MV-4-11 (cell line): ENCODE measurements at regions not wholly inside any gene's neighbourhood (a gene's known extent, or its start where the extent isn't known, plus 50 kb on each side); places are given as distances from the start of the nearest gene placed in this dataset.
"Not testable (repeated sequence)": the region's sequence is repeated elsewhere in the genome, so short reads cannot be mapped to it uniquely, and the experiment has no call there.

ENCODE experiments used
- DNase-seq: peaks from one replicate; lab custom pipeline; 2025; lab: John Stamatoyannopoulos, UW

DNA sequence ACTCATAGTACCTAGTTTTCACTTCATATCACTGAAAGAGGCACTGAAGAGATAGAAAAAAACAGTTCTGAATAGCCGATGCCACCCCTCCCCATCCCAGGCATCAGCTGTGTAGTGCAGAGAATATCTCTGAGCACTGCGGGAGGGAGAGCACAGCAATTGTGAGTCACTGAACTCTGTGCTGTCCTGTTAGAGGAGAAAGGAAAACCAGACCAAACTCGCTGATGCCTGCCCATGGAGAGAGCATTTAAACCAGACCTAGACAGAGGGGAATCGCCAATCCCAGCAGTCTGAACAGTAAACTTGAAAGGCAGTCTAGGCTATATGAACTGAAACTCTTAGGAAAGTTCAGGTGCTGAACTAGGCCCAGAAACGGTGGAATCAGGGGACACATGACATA is 120.1 kb upstream of the SLC30A5 start:
- no peak for DNase-seq

DNA sequence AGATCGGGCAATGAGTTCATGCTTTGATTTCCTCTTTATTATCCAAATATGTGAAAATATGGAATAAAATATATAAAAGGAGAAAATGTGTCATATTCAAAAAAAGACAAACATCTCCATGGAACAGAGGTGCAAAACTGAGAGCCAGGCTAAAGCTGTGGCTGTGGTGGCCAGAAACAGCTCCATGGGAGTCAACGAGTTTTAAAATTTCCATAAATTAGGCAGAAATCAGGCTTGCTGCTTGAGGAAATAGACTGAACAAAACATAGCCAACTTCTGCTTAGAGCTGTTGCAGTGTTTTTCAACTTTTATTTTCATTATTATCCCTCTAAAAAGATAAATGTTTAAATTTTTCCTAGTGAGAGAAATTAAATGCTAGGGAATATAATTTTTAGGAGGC is 110.8 kb upstream of the SLC30A5 start:
- no peak for DNase-seq

DNA sequence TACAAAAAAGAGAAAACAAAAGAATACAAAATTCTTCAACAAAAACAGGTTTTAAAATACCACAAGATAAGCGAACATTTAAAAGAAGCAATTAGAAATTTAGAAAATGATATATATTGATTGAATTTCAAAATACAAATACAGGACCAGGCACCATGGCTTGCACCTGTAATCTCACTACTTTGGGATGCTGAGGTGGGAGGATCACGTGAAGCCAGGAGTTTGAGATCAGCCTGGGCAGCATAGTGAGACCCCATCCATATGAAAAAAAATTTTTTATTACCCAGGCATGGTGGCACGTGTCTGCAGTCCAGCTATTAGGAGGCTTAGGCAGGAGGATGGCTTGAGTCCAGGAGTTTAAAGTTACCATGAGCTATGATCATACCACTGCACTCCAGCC is 109.9 kb upstream of the SLC30A5 start:
- no peak for DNase-seq

DNA sequence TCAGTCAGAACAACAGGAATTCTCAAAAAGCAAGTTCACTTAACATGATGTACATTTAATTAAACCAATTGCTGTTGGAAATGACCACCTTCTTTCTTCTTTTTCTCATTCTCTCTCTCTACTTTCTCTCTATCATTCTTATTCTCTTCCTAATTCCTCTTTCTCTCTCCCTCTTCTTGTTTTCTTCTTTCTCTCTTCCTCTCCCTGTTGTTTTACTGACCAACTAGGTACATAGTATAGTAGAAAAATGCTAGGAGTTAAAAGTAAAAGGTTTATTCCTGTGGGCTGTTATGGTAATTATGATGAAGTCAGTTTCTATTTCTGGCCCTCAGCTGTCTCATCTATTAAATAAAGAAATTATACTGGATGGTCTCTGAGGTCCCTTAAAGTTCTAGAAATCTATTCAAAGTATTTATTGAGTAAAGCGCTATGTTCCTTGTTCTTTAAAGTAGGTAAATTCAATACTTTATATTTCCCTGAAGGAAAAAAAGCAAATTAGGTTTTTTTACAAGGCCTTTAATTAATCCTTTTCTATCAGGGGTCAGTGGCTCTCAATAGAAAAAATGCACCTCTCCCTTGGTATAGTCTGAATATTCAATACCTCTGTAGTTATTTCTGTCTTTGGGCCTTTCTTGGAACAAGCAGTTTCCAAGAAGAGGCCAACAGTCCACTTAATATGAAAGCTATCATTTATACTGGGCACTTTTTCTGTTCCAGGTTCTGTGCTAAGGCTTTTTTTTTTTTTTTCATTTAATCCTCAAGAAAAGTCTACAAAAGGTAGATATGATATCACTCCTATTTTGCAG is 102.3 kb upstream of the SLC30A5 start:
- DNase-seq: no peak

DNA sequence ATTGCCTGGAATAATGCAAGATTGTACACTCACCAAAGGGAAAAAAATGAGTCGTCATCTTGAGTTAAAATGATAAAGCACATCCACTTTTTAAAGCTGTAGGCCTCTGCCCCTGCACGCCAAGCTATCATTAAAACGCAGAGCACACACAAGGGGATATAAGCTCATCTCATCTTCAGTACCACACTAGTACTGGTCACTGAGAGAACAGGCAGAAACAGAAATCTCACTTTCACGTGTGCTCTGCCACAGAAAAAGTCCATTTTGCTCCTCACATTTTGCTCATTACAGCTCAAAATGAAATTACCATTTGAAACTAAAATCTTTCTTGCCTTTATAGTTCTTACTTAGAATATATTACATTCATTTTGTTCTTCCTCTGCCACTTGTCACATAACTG is 99.2 kb upstream of the SLC30A5 start:
- no peak for DNase-seq

DNA sequence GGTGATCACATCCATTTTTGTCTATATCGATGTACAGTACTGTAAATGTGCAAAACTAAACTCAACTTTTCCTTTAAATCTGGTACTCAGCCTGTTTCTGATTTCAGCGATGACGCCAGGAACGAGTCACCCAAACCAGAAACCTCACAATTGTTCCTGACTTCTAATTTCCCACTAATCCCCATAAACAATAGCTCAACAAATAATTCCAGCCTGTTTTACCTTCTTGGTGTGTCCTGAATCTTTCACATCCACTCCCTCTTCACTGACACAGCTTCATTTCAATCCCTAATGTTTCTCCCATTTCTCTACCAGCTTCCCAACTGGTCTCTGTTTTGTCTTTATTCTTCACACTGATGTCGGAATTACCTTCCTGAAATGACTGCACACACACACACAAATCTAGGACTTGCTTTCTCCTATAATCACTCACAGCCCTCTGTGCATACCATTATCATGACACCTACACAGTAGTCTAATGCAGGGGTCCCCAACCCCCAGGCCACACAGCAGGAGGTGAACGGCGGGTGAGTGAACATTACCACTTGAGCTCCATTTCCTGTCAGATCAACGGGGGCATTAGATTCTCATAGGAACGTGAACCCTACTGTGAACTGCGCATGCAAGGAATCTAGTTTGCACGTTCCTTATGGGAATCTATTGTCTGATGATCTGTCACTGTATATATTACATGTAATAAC is 97.8 kb upstream of the SLC30A5 start:
- DNase-seq: no peak

DNA sequence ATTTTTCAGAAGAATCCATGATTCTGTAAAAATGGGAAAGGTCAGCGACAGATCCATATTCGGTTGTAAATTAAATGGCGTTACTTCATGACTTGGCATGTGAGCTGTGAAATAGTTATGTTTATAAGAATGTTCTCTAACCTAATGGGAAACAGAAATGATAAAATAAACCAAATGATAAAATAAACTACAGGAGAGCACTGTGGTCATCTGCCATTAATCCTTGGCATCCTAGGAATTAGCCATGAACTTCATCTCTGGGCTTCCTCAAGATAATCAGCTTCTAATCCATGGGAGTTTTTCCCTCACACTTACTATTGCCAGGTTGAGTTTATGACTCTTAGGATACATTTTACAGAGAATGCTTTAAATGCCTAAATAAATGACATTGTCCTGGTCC is 94.6 kb upstream of the SLC30A5 start:
- DNase-seq: no peak

DNA sequence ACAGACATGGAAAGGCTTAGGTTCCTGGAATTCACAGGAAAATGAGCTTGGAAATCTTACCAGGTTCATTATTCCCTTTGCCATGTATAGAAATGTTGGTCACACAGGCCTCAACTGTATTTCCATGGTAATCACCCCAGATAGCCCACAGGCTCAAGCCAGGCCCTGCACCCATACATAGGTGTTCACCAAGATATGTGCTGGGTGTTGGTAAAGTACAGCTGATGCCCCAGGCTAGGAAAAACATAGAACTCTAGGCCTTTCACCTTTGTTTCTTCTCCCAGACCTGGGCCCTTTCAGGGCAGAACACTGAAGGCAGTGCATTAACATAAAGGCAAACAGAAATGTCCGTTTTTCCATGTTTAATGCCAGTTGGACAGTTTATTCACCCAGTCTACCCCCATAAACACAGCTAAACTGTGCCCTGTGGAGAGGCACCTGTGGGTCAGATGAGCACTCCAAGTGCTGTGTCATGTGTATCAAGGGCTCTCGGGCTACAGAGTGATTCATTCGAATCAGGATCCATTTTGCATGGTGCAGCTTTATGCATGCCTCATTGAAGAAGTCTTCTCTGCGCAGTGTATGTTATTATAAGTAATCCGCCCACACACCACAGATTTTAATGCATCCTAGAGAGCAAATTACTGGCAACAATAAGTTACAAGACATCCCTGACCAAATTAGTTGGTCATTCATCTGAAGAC is 93.4 kb upstream of the SLC30A5 start:
- no peak for DNase-seq

DNA sequence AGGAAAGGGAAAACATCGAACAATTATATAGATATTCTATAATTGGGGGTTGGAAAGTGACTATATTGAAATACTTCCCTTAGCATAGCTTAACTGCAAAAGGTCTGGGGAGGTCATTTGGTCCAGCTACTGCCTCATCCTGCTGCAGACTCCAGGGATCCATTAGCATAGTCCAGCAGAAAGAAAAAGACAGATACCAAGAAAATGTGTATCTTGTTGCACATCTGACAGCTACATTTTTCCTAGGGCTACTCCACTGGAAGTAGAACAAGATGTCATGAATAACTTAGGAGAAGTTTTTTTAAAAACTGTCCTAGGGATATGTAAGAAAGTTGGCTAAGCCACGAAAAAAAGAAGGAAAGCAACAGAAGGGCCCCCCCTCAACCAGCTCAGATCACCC is 92.9 kb upstream of the SLC30A5 start:
- no peak for DNase-seq

DNA sequence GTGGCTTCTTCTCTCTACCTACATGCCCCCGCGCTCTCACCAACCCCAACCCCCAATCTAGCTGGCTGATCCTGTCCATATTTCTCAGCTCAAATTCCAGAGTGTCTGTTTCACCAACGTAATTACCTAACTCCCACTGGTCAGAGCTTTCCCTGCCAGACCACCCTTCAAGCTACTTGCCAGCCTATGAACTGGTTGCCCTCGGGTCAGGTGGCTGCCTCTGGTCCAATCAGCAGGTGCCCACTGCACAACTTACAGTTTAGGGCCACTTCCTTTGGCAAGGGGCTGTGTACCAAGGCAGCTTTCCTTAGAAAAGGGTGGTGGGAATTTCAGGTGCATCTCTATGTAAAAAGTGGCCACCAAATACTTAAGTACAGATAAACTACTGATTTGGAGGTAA is 92.2 kb upstream of the SLC30A5 start:
- DNase-seq: no peak

DNA sequence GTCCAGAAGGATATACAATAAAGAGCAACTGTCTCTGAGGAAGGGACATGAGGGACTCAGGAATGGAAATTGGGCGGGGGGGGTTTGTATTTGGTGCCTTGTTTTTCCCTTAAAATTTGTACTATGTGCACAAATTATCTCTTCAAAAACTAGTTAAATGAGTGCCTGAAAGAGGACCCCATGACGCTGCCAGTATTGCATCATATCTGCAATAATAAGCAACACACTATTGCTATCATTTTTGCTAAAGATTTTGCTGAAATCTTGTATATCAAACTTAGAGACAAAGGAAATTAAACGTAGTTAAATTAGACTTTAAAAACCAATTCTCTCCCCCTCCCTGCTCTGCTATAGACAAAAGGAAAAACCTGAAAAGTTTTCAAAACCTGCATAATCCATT is 89.7 kb upstream of the SLC30A5 start:
- no peak for DNase-seq

DNA sequence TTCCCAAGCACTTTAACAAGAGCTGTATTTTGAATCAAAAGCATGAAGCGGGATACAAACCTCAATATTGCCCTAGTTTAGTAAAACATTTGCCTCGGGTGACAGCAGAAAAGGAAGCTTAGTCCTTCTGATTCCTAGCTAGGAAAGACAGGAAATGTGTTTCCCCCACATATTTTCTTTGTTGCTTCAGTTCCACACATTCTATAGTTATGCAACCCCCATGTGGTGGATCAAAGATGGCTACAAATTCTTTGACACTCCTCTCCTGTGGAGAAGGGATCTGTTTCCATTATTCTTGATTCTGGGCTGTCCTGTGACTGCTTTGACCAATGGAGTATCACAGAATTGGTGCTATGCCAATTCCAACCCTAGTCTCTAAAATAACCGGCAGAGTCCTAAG is 89.1 kb upstream of the SLC30A5 start:
- DNase-seq: no peak

DNA sequence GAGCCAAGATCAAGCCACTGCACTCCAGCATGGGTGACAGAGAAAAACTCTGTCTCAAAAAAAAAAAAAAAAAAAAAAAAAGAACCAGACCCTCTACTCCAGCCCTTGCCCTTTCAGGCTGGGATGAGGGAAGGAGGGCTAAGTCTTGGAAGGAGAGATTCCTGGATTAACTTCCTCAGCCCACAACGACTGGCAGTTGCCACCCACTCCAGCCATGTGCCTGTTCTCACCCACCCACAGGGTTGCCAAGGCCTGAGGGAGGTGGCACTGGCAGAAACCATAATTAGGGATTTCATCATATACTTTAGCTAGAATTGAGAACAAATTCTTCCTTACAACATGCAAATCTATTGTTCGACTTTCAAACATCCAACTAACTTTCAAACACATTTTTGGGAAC is 87.8 kb upstream of the SLC30A5 start:
- DNase-seq: no peak

DNA sequence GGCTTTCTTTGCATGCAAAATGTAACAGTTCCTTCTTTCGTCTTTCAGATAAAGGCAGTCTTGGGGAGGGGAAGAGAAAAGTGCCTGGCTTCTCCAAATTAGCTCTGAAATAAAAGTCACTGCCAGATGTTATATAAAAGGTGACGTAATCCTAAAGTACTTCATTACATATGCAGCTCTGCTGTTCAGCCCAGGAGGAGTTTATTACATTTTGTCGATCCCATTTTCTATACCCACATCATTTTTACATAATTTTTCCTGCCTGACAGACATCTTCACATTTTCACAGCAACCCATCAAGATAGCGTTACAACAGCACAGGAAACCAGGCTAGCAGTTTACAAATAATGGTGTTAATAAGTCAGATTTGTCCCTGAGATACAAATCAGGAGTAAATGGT is 86.7 kb upstream of the SLC30A5 start:
- DNase-seq: peak; percentile 14

DNA sequence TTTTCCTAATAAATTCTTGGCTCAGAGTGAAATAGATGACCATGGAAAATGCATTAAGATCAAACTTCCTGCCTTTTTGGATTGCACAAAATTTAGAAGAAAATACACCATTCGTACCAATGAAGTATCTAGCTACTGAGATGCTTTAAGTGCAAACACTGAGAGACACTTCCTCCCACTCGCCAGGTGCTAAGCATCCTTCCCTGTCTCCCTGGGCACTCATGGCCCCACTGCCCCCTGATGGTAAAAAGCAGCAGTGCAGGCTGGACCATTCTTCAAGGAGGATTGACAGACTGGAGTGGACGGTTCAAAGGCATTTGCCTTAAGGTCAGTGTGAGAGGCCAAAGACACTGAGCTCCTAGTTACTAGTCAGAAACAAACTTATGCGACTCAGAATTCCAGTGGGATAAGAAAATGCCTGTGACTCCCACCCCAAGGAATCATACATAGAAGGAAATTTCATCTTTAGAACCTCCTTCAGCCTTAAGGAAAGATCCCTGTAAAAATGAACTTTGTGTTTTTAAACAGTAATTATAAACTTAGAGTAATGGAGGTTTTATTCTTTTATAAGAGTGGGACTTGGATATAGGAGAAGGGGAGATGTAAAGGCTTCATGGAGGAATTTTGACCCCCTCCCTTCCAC is 86.0 kb upstream of the SLC30A5 start:
- DNase-seq: peak; percentile 49

DNA sequence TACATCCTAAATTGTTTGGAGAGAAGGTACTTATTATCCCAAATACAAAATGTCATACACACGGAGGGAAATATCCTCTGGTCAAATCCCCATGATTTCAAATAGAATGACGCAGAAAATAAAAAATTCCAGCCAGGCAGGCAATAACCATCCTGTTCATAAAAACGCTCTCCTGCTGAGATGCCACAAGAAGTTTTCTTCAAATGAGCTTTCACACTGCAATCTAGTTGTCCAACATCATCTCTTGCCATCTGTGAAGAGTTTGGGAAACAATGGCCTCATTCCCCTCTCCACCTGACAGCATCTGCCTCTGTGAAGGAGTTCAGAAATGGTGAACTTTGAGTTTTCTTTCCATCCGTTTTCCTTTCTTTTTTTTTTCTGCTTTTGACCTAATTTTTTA is 83.3 kb upstream of the SLC30A5 start:
- no peak for DNase-seq

DNA sequence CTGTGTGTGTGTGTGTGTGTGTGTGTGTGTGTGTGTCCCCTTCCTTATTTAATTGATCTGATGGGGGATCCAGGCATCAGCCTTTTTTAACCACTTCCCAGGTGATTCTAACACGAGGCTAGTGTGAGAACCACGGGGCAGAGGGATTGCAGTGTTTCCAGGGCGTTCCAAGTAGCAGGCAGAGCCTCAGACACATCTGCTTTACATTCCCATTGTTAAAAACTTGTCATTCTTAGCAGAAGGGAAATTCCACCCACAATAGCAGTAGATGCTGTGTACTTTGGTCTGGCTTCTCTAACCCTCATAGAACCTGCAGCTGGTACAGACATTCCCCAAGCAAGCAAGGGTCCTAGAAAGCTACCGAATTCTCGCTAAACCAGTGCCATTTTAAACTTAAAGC is 81.9 kb upstream of the SLC30A5 start:
- DNase-seq: no peak

DNA sequence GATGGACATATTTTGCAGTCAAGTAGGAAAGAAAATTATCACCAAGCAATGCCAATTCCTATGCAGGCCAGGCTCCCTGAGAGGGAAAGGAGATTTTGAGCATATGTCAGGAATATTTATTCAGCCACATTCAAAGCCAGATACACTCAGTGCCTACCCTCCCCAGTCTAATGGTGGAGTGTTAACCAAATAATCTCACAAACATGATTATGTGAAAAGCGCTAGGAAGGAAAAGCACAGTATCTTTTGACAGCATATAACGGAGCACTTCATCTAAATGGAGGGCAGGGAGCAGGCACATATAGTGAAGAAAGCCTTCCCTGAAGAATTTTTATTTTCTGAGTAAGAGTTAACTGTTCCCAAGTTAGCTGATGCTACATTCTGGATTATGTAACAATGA is 80.3 kb upstream of the SLC30A5 start:
- DNase-seq: no peak

DNA sequence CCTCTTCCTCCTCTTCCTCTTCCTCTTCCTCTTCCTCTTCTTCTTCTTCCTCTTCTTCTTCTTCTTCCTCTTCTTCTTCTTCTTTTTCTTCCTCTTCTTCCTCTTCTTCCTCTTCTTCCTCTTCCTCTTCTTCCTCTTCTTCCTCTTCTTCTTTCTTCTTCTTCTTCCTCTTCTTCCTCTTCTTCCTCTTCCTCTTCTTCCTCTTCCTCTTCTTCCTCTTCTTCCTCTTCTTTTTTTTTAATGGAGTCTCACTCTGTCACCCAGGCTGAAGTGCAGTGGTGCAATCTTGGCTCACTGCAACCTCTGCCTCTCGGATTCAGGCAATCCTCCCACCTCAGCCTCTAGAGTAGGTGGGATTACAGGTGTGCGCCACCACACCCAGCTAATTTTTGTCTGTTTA is 79.8 kb upstream of the SLC30A5 start:
- not testable (repeated sequence) for DNase-seq

DNA sequence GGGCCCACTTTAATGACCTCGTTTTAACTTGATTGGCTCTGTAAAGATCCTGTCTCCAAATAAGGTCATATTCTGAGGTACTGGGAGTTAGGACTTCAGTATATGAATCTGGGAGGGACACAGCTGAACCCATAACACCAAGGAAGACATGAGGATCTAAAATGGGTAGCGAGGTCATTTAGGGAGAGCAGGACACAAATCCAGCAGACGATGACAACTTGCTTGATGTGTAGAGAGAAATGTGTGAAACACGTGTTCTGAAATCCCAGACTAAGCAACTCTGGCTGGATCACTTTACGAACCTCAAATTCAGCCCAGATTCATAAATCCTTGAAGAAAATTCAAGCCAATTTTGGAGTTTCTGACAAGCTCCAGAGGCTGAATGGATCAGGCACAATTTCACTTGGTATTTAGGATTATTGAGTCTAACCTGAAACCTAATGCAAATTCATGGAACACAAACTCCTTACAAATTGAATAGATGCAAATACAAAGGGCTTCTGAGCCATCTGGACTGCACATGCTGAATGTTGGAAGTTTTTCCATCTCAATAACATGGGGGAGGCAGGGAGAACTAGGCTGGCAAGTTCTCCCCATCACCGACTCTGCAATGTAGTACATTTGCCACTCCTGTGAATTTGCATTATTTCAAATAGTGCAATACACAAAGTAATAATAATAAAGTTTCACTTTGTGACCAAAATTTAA is 74.0 kb upstream of the SLC30A5 start:
- DNase-seq: no peak

DNA sequence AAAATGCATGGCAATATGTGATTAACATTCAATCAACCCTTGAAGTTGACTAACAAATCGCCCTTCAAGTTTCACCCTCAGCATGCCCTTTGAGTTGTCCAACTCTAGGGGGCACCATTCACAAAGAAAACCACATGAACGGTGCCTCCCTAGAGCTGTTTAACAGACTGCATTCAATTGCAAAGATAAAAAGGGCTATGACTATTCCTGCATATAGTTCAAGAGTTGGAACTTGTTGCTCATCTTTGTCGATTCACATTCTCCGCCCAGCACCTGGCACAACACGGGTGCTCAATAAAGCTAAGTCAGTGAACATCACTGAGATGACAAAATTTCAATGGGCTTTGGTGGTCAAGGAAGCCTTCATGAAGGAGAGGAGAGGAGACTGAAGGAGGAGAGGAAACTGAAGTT is 69.6 kb upstream of the SLC30A5 start:
- DNase-seq: peak; percentile 40

DNA sequence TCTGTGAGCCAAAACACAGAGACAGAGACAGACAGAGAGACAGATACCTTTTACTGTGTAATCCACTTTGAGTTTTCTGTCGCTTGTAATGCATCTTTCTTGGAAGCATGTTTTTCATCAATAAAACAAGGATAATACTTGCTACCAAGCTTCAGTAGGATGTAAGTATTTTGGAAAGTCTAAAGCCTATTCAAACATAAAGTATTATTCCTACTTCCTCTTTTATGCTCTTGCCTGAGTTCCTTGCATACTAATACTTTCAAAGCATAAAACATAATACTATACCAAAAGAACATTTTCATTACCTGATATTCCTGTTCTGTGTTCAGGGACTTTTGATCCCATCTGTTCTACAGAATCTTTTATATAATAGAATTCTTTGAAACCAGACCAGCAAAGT is 64.5 kb upstream of the SLC30A5 start:
- peak; percentile 39 for DNase-seq
